OCI-LY1 (cell line): ENCODE measurements at regions not wholly inside any gene's neighbourhood (a gene's known extent, or its start where the extent isn't known, plus 50 kb on each side); places are given as distances from the start of the nearest gene placed in this dataset.

Experiments used
- H2AFZ ChIP-seq: fragments of 200-600 bp; sonication (generic), shearing (Covaris generic); 2 replicates; pipeline ENCODE4 v1.6.0; 2014; ENCODE audit warnings: antibody characterized with exemption, mild to moderate bottlenecking, low read length
- H3F3A ChIP-seq: fragments of 200-600 bp; sonication (generic), shearing (Covaris generic); 2 replicates; pipeline ENCODE4 v1.6.0; 2014; ENCODE audit warnings: mild to moderate bottlenecking, antibody characterized with exemption, low read length, moderate library complexity; ENCODE audit not compliant: insufficient read depth
- H3K27ac ChIP-seq: fragments of 200-600 bp; sonication (generic); 2 replicates; pipeline ENCODE4 v1.5.1; 2014; ENCODE audit warnings: low read length, mixed run types, mild to moderate bottlenecking, low read depth; ENCODE audit not compliant: poor library complexity, severe bottlenecking
- H3K27me3 ChIP-seq: fragments of 200-600 bp; sonication (generic); 2 replicates; pipeline ENCODE4 v1.6.0; 2014; ENCODE audit warnings: antibody characterized with exemption, mild to moderate bottlenecking, low read length, moderate library complexity; ENCODE audit not compliant: insufficient read depth
- H3K36me3 ChIP-seq: fragments of 200-600 bp; sonication (generic); 2 replicates; pipeline ENCODE4 v1.6.1; 2014; ENCODE audit warnings: mild to moderate bottlenecking, antibody characterized with exemption, low read length, moderate library complexity, mixed read lengths; ENCODE audit not compliant: insufficient read depth
- H3K4me1 ChIP-seq: fragments of 200-600 bp; sonication (generic); 2 replicates; pipeline ENCODE4 v1.5.1; 2014; ENCODE audit warnings: mild to moderate bottlenecking, low read length, moderate library complexity; ENCODE audit not compliant: insufficient read depth, severe bottlenecking
- H3K4me2 ChIP-seq: fragments of 200-600 bp; sonication (generic), shearing (Covaris generic); 2 replicates; pipeline ENCODE4 v1.6.1; 2014; ENCODE audit warnings: low read length
- H3K4me3 ChIP-seq: fragments of 200-600 bp; sonication (generic); 2 replicates; pipeline ENCODE4 v1.5.1; 2014; ENCODE audit warnings: low read length, low read depth, mild to moderate bottlenecking, mixed read lengths; ENCODE audit not compliant: poor library complexity, severe bottlenecking
- H3K79me2 ChIP-seq: fragments of 200-600 bp; shearing (Covaris generic); 2 replicates; pipeline ENCODE4 v1.6.1; 2016; ENCODE audit warnings: mixed run types, low read length, mixed read lengths; ENCODE audit not compliant: insufficient read depth
- H3K9ac ChIP-seq: fragments of 200-600 bp; sonication (generic), shearing (Covaris generic); 2 replicates; pipeline ENCODE4 v1.6.1; 2014; ENCODE audit warnings: mild to moderate bottlenecking, low read length, mixed read lengths
- H3K9me2 ChIP-seq: fragments of 200-600 bp; sonication (generic), shearing (Covaris generic); 2 replicates; pipeline ENCODE4 v1.6.1; 2014; ENCODE audit warnings: low read depth, mild to moderate bottlenecking, low read length, mixed read lengths
- H3K9me3 ChIP-seq: fragments of 200-600 bp; shearing (Covaris generic); 2 replicates; pipeline ENCODE4 v1.6.1; 2014; ENCODE audit warnings: low read length, mixed read lengths
- H4K20me1 ChIP-seq: fragments of 200-600 bp; sonication (generic), shearing (Covaris generic); 2 replicates; pipeline ENCODE4 v1.6.0; 2016; ENCODE audit warnings: mild to moderate bottlenecking, low read length; ENCODE audit not compliant: insufficient read depth
- CTCF ChIP-seq: fragments of 200-600 bp; sonication (generic), shearing (Covaris generic); IDR thresholded peaks from 2 replicates; pipeline ENCODE4 v1.5.1; 2017; ENCODE audit warnings: mild to moderate bottlenecking, antibody characterized with exemption, low read length, moderate library complexity, mixed read lengths
- EZH2 ChIP-seq: fragments of 200-600 bp; sonication (generic), shearing (Covaris generic); IDR thresholded peaks from 2 replicates; pipeline ENCODE4 v1.8.0; 2017; ENCODE audit warnings: borderline replicate concordance, mixed run types, mild to moderate bottlenecking, antibody characterized with exemption, low read length, moderate library complexity, mixed read lengths

GRCh38 chr4:28228561-28229491, 1368.2 kb downstream of the STIM2 start:
- Histone ChIP-seq H2AFZ (no peak overlapping the region), H3K36me3 (no peaks in the 10 kb centered on the region), H3K9ac (no peak overlapping the region), H3K4me1 (no peaks in the 10 kb centered on the region), H4K20me1 (no peaks in the 10 kb centered on the region), H3K4me2 (no peak overlapping the region), H3K9me3 (no peaks in the 10 kb centered on the region), H3F3A (no peaks in the 10 kb centered on the region), H3K27me3 (no peaks in the 10 kb centered on the region), H3K4me3 (no peak overlapping the region), H3K9me2 (no peaks in the 10 kb centered on the region), H3K79me2 (no peaks in the 10 kb centered on the region), H3K27ac (no peak overlapping the region)
- TF ChIP-seq EZH2 (no peak), CTCF (no peak)

GRCh38 chr4:28232376-28232775, 1371.7 kb downstream of the STIM2 start:
- H3K9ac ChIP-seq = no peak overlapping the region
- no peaks in the 10 kb centered on the region for H3F3A ChIP-seq
- H3K9me3 ChIP-seq = no peaks in the 10 kb centered on the region
- H2AFZ ChIP-seq = no peak overlapping the region
- no peak overlapping the region for H3K27ac ChIP-seq
- no peaks in the 10 kb centered on the region for H3K27me3 ChIP-seq
- H3K36me3 ChIP-seq = no peaks in the 10 kb centered on the region
- no peaks in the 10 kb centered on the region for H3K4me1 ChIP-seq
- no peak overlapping the region for H3K4me3 ChIP-seq
- no peaks in the 10 kb centered on the region for H4K20me1 ChIP-seq
- H3K79me2 ChIP-seq = no peaks in the 10 kb centered on the region
- no peak overlapping the region for H3K4me2 ChIP-seq
- no peaks in the 10 kb centered on the region for H3K9me2 ChIP-seq
- TF ChIP-seq EZH2 (no peak), CTCF (no peak)

GRCh38 chr4:28232951-28233350, 1372.3 kb downstream of the STIM2 start:
- Histone ChIP-seq H3F3A (no peaks in the 10 kb centered on the region), H3K36me3 (no peaks in the 10 kb centered on the region), H4K20me1 (no peaks in the 10 kb centered on the region), H3K4me3 (no peak overlapping the region), H3K9me2 (no peaks in the 10 kb centered on the region), H3K4me2 (no peak overlapping the region), H3K27ac (no peak overlapping the region), H3K27me3 (no peaks in the 10 kb centered on the region), H3K9me3 (no peaks in the 10 kb centered on the region), H3K4me1 (no peaks in the 10 kb centered on the region), H3K9ac (no peak overlapping the region), H3K79me2 (no peaks in the 10 kb centered on the region), H2AFZ (no peak overlapping the region)
- TF ChIP-seq CTCF (no peak), EZH2 (no peak)
